ENCODE measurements at regions not wholly inside any gene's neighbourhood (a gene's known extent, or its start where the extent isn't known, plus 50 kb on each side); places are given as distances from the start of the nearest gene placed in this dataset.

DNA sequence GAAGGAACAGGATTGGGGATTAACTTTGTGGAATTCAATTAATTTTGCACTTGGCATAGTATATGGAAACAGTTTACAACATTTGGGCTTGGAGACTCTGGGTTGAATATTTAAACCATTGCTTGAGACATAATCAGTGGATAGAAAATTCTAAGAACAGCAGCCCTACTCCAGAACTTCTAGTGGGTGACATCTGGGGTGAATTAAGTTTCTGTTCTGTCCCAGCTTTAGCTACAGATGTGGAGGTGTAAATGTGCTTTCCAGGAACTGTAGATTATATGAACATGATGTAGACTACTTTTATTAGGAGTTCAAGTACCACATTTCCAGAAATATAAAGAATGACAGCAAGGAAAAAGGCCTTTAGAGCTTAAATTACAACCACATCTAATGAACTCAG, 51.9 kb upstream of the SKAP2 start:
- no peak for DNase-seq (ENCODE audit: low spot score)
- in situ Hi-C loops (cut with MboI; ENCODE audit: low pct_unique_long_range_greater_than_20kb, low sequenced_read_pairs, unreplicated experiment) = no loop called here
- TF ChIP-seq, protein P1, sequence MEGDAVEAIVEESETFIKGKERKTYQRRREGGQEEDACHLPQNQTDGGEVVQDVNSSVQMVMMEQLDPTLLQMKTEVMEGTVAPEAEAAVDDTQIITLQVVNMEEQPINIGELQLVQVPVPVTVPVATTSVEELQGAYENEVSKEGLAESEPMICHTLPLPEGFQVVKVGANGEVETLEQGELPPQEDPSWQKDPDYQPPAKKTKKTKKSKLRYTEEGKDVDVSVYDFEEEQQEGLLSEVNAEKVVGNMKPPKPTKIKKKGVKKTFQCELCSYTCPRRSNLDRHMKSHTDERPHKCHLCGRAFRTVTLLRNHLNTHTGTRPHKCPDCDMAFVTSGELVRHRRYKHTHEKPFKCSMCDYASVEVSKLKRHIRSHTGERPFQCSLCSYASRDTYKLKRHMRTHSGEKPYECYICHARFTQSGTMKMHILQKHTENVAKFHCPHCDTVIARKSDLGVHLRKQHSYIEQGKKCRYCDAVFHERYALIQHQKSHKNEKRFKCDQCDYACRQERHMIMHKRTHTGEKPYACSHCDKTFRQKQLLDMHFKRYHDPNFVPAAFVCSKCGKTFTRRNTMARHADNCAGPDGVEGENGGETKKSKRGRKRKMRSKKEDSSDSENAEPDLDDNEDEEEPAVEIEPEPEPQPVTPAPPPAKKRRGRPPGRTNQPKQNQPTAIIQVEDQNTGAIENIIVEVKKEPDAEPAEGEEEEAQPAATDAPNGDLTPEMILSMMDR (IDR thresholded peaks at IDR 0.05; ENCODE audit: extremely low read depth, insufficient read depth, missing control alignments) = no peak
